ENCODE measurements at regions not wholly inside any gene's neighbourhood (a gene's known extent, or its start where the extent isn't known, plus 50 kb on each side); places are given as distances from the start of the nearest gene placed in this dataset.
"Not testable (repeated sequence)": the region's sequence is repeated elsewhere in the genome, so short reads cannot be mapped to it uniquely, and the experiment has no call there.

GRCh38 chr12:47312147-47312546, 232.4 kb upstream of the AMIGO2 start:
- ChIA-PET CTCF (interaction anchor here (2.3 kb wide), 1 partner anchor 10 kb away, joined by 9 read pairs; no protein-coding TSS in a partner anchor), POLR2A (no interaction called here)
- no peak for DNase-seq (ENCODE audit: extremely low spot score)
- TF ChIP-seq CTCF (IDR thresholded peaks at IDR 0.05; ENCODE audit: control extremely low read depth, extremely low read depth, low read depth, missing control alignments), result no peak

GRCh38 chr12:47311568-47311967, 231.8 kb upstream of the AMIGO2 start:
- POLR2A ChIA-PET, result no interaction called here
- CTCF ChIA-PET, result interaction anchor here (2.3 kb wide), 1 partner anchor 10 kb away, joined by 9 read pairs; no protein-coding TSS in a partner anchor
- no peak for DNase-seq (ENCODE audit: extremely low spot score)
- TF ChIP-seq CTCF (IDR thresholded peaks at IDR 0.05; ENCODE audit: control extremely low read depth, extremely low read depth, low read depth, missing control alignments), result no peak

- ChIA-PET CTCF (interaction anchor here (2.3 kb wide), 1 partner anchor 9 kb away, joined by 9 read pairs; no protein-coding TSS in a partner anchor), POLR2A (no interaction called here)
- TF ChIP-seq CTCF (IDR thresholded peaks at IDR 0.05; ENCODE audit: control extremely low read depth, extremely low read depth, low read depth, missing control alignments), result no peak
- DNase-seq (ENCODE audit: extremely low spot score), result no peak
Measured at GRCh38 chr12:47311010-47311409, 231.3 kb upstream of the AMIGO2 start.

GRCh38 chr12:47308672-47309071, 228.9 kb upstream of the AMIGO2 start:
- DNase-seq (ENCODE audit: extremely low spot score), result no peak
- ChIA-PET CTCF (no interaction called here), POLR2A (no interaction called here)
- TF ChIP-seq CTCF (IDR thresholded peaks at IDR 0.05; ENCODE audit: control extremely low read depth, extremely low read depth, low read depth, missing control alignments), result no peak

- peak; percentile 70 for TF ChIP-seq CTCF (IDR thresholded peaks at IDR 0.05; ENCODE audit: control extremely low read depth, extremely low read depth, low read depth, missing control alignments)
- peak; percentile 48 for DNase-seq (ENCODE audit: extremely low spot score)
- ChIA-PET POLR2A (no interaction called here), CTCF (interaction anchor here (1.0 to 2.7 kb wide), 10 partner anchors 9 to 286 kb away, joined by 3 to 17 read pairs (median 5); no protein-coding TSS in a partner anchor)
Measured at GRCh38 chr12:47307680-47308399, 228.1 kb upstream of the AMIGO2 start.

GRCh38 chr12:47306773-47307679, 227.3 kb upstream of the AMIGO2 start:
- CTCF ChIA-PET, result interaction anchor here (0.7 to 2.7 kb wide), 14 partner anchors 10 to 286 kb away, joined by 3 to 17 read pairs (median 4); partner anchors contain the start of genes AMIGO2 and PCED1B
- POLR2A ChIA-PET, result not testable (repeated sequence)

More at GRCh38 chr12:47306773-47307679, 227.3 kb upstream of the AMIGO2 start:
- DNase-seq (ENCODE audit: extremely low spot score), result not testable (repeated sequence)
